Left cardiac atrium (tissue), 4 donors: ENCODE measurements at regions not wholly inside any gene's neighbourhood (a gene's known extent, or its start where the extent isn't known, plus 50 kb on each side); places are given as distances from the start of the nearest gene placed in this dataset.
"Not testable (repeated sequence)": the region's sequence is repeated elsewhere in the genome, so short reads cannot be mapped to it uniquely, and the experiment has no call there.

Experiments
- ATAC-seq, 2 donors: fragments of 200-7000 bp; cut with Tn5 transposase; one replicate each; pipeline ENCODE4 v1.9.1; 2020; ENCODE audit warnings: mild to moderate bottlenecking in 2 of 2, moderate library complexity in 2 of 2
- DNase-seq: peaks from one replicate; pipeline ENCODE4 v3.0.0-alpha.2; 2020
- intact Hi-C, 2 donors: fragments of 100-400 bp; cut with DNase I; formaldehyde crosslinking; loops; one replicate each; pipeline versions ENCODE4 v1.14.1 to v1.15.1; 2022 to 2023
- donor health status: DM: no; HTN: yes; CAD: no.
- donor health status: DM: no; HTN: yes; CAD: no; lungs with severe emphysema.
- donor health status: DM: yes; HTN: yes; CAD: no.
- donor health status: Dilated cardiomyopathy.

- ATAC-seq = peak in 1 of 2 donors; percentile 34
- DNase-seq, intact Hi-C loops: not testable (repeated sequence)
These were observed 220.6 kb downstream of the TMEM121 start for GRCh38 chr14:105746800-105747502.

DNA sequence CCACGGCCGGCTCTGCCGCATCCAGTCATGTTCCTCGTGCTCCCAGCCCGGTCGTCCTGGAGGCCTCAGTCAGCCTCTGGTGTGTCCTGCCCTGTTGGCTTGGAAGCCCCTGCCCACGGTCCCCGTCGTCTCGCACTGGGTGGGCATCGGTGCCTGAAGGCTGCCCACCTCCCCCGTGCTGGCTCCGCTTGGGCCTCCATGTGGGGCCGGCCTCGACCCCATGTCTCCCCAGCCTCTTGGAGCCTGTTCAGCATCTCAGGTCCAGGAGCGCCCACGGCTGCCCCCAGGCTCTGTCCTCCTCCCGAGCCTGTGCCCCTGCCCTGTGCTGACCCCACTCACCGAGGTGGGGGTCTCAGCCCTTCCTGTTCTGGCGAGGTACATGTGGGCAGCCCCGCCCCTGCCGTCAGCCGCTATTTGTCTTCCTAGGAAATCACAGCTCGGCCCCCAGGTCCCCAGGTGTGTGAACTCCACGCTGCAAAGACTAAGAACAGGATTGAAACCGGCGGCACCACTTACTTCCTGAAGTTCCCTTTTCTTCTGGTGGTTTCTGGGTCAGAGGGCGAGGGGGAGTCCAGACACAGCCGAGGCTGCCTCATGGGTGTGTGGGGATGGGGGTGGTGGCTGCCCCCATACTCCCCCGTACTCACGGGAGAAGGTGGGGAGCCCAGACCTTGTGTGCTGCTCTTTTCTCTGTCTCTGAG, 221.3 kb downstream of the TMEM121 start:
- DNase-seq, intact Hi-C loops, ATAC-seq: not testable (repeated sequence)

GRCh38 chr14:105748204-105748578, 221.8 kb downstream of the TMEM121 start:
- DNase-seq (peak; percentile 40), ATAC-seq (peak; percentile 35 to 90)
- intact Hi-C loops = no loop called here

DNA sequence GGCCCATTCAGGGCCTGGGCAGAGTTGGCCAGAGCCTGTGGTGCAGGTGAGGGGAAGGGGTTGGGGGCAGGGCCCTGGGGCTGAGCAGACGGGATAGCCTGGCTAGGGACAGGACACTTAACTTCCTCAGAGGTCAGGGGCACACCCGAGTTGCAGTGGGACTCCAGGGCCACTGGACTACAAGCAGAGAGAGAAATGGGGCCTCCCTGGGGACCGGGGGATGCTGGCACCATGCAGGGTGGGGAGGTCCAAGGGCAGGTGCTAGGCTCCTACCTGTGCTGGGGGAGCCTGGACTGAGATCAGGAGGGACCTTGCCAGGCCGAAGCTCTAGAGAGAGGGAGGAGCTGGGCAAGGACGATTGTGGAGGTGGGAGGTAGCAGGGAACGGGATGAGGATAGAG, 222.3 kb downstream of the TMEM121 start:
- ATAC-seq, intact Hi-C loops, DNase-seq: not testable (repeated sequence)

DNA sequence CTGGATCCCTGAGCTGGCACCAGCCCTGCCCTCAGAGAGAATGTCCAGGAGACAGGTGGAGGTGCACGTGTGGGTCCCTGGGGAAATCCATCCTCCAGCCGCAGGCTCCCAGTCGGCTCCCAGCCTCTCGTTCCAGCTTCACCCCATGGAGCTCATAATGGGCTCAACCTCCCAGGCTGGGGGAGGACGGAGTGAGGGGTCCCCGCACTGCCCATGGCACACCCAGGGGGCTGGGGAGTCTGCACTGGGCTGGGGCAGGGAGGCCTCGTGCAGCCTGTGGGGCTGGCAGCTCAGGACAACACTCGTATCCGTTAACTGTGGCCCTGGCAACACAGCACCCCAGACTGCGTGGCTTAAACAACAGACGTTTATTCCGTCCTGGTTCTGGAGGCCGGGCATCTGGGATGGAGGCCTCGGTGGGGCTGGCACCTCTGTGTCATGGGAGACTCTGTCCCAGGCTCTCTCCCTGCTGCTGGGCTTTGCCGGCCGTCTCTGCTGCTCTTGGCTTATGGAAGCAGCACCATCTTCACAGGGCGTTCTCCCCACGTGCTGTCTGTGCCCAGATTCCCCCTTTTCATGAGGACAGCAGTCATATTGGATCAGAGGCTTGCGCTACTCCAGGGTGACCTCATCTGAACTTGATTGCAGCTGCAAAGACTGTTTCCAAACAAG, 223.6 kb downstream of the TMEM121 start:
- intact Hi-C loops, ATAC-seq, DNase-seq: not testable (repeated sequence)

DNA sequence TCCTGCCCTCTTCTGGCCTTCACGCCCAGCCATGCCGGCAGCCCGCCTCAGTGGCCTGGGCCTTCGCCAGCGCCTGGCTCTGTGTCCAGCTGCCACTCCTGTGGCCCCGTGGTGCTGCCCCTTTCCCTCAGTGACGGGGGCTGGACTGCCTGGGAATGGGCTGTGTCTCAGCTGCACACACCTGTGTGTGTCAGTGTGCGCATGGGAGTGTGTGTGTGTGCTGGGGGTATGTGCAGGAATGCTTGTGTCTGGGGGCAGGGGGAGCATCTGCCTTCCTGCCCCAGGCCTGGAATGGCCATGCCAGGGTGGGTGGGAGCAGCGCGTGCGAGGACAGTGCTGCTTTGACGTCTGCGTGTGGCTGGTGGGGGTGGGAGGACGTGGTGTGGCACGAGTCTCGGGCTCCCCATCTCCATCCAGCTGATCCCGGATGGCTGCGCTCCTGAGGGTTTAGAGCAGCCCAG, 224.9 kb downstream of the TMEM121 start:
- DNase-seq, ATAC-seq, intact Hi-C loops: not testable (repeated sequence)

DNA sequence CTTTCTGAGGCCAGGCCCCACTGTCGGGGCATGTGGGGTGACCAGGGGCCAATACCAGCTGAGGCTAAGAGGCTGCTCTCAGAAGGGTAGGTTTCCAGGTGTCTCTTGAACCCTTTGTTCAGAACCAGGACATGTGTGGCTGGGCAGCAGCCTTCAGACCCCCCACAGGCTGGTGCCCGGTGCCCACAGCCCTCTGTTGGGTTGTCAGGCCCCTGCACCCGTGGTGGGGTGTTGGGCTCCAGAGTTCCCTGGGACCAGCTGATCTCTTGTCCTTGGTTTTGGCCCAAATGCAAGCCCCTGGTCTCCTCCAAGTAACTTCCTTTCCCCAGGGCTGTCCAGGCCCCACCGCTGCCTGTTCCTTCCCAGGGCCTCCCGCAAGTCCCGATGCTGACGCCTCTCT, 226.0 kb downstream of the TMEM121 start:
- ATAC-seq, DNase-seq, intact Hi-C loops: not testable (repeated sequence)

- DNase-seq (no peak), ATAC-seq (peak; percentile 8 to 37)
- intact Hi-C loops = loop anchor here in 1 of 2 donors (2.0 kb wide), 1 partner anchor 144 kb away; no protein-coding TSS in a partner anchor
These were observed 234.4 kb downstream of the TMEM121 start for GRCh38 chr14:105760691-105761344.

DNA sequence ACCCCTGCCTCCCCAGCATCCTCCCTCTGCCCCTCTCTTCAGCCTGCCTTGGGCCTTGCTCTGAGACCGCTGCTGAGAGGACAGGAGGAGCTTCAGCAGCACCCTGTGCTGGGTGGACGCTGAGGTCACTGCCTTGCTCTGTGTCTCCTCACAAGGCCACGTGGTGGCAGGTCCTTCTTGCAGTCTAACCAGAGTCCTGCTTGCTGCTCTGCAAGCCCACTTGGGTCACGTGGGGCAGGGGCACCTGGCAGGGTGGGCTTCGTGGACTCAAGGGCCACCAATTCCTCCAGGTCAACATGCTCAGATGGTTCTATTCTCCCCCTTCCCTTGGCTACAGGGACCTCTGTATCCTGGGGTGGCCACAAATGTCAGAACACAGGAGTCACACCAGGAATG, 235.0 kb downstream of the TMEM121 start:
- intact Hi-C loops = loop anchor here in 1 of 2 donors (2.0 kb wide), 1 partner anchor 145 kb away; no protein-coding TSS in a partner anchor
- ATAC-seq, DNase-seq: not testable (repeated sequence)

DNA sequence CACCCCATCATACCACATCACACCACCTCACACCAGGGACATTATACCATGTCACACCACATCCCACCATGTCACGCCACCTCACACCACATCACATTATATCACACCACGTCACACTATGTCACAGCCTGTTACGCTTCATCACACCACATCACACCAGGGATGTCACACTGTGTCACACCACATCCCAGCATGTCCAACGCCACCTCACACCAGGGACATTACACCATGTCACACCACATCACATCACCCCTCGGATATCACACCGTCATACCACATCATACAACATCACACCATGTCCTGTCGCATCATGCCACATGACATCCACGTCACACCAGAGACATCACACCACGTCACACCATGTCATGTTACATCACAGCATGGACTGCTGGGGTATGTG, 235.5 kb downstream of the TMEM121 start:
- intact Hi-C loops = loop anchor here in 1 of 2 donors (2.0 kb wide), 1 partner anchor 145 kb away; no protein-coding TSS in a partner anchor
- no peak for ATAC-seq
- DNase-seq = no peak

DNA sequence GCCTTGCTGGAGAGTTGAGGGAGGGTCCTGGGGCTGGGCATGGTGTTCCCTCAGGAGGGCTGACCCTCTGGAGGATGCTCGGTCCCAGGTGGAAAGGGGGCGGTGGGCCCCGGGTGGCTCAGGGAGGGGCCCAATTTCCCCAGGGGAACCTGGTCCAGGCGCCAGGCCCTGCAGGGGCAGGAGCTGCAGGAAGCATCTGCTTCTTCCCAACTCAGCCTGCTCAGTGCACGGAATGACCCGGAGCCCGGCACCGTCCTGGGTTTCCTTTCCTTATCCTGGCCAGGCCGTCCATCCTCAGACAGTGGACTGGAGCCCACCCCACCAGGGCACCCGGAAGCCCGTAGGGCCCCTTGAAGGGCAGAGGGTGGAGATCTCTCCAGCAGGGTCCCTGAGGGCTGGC, 235.9 kb downstream of the TMEM121 start:
- DNase-seq, ATAC-seq, intact Hi-C loops: not testable (repeated sequence)

- intact Hi-C loops, ATAC-seq, DNase-seq: not testable (repeated sequence)
These were observed 238.0 kb downstream of the TMEM121 start for GRCh38 chr14:105764254-105764901.

GRCh38 chr14:105765072-105765825, 238.9 kb downstream of the TMEM121 start:
- intact Hi-C loops, DNase-seq, ATAC-seq: not testable (repeated sequence)

GRCh38 chr14:105765893-105766614, 239.7 kb downstream of the TMEM121 start:
- DNase-seq = no peak

DNA sequence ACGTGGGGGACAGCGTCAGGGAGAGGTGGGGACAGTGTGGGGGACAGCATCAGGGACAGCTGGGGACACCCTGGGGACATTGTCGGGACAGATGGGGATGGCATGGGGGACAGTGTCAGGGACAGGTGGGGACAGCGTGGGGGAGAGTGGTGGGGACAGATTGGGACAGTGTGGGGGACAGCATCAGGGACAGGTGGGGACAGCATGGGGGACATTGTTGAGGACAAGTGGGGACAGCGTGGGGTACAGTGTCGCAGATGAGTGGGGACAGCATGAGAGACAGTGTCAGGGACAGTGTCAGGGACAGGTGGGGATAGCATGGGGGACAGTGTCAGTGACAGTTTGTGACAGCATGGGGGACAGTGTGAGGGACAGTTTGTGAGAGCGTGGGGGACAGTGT, 240.9 kb downstream of the TMEM121 start:
- DNase-seq (no peak), ATAC-seq (no peak)
- intact Hi-C loops = no loop called here

More at GRCh38 chr14:105765893-105766614, 239.7 kb downstream of the TMEM121 start:
- no peak for ATAC-seq
- intact Hi-C loops = no loop called here

DNA sequence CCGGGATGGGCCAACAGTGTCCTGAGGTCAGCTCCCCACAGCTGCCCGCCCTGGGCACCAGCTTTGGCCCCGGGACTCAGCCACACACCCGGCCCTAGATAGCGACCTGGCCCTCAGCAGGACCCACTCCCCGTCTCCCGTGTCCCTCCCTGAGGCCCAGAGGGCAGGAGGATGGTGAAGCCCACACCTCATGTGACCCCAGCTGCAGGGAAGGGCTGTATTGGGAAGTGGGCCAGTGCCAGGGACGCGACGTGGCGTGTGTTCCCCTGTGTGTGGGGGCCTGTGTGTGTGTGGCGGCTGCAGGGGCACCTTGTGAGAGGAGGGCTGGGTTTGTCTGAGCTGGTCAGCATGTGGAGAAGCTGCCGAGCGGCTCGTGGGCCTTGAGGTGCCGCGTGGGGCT, 241.7 kb downstream of the TMEM121 start:
- intact Hi-C loops, ATAC-seq, DNase-seq: not testable (repeated sequence)
